Panc1 (cell line): ENCODE measurements at regions not wholly inside any gene's neighbourhood (a gene's known extent, or its start where the extent isn't known, plus 50 kb on each side); places are given as distances from the start of the nearest gene placed in this dataset.

Experiments
- ATAC-seq: fragments of 200-7000 bp; cut with Tn5 transposase; 2 replicates; pipeline ENCODE4 v1.9.1; 2020; ENCODE audit warnings: mild to moderate bottlenecking, moderate library complexity
- BruUV-seq: library from RNA; stranded (reverse); fragments of 400-500 nt; replicated peaks from 2 replicates; lab custom pipeline; 2021; lab: Mats Ljungman, UMichigan
- CTCF ChIA-PET: fragments of 300-600 bp; sonication (Branson Sonifier 250); formaldehyde crosslinking; loops from one replicate; lab custom pipeline; 2022; ENCODE audit warnings: antibody characterized with exemption; lab: Charles Lee
- POLR2A ChIA-PET: fragments of 300-600 bp; sonication (Branson Sonifier 250); formaldehyde crosslinking; loops from one replicate; lab custom pipeline; 2022; ENCODE audit warnings: antibody characterized with exemption; lab: Charles Lee
- DNase-seq: peaks from one replicate; pipeline ENCODE4 v3.0.0-alpha.2; 2010; ENCODE audit warnings: low read depth, low spot score
- H3K27ac ChIP-seq: 2 replicates; pipeline ENCODE4 v1.5.1; 2011; ENCODE audit warnings: mild to moderate bottlenecking, low read length, inconsistent platforms
- H3K27me3 ChIP-seq: fragments of 200-500 bp; sonication (Bioruptor generic); 2 replicates; pipeline ENCODE4 v1.6.0; 2014; ENCODE audit warnings: low read length, inconsistent platforms; ENCODE audit not compliant: control insufficient read depth, insufficient read depth
- H3K36me3 ChIP-seq: fragments of 200-500 bp; sonication (Bioruptor generic); 2 replicates; pipeline ENCODE4 v1.5.1; 2014; ENCODE audit warnings: inconsistent platforms, mild to moderate bottlenecking, low read length, moderate library complexity; ENCODE audit not compliant: control insufficient read depth, insufficient read depth
- H3K4me1 ChIP-seq: 2 replicates; pipeline ENCODE4 v1.5.1; 2011; ENCODE audit warnings: inconsistent platforms, mild to moderate bottlenecking, low read length, moderate library complexity; ENCODE audit not compliant: control insufficient read depth, insufficient read depth
- H3K4me3 ChIP-seq, 2 experiments: 2 replicates each; pipeline ENCODE4 v1.5.1; 2011 to 2012; ENCODE audit warnings: low read depth in 2 of 2, low read length in 2 of 2, mild to moderate bottlenecking in 2 of 2, inconsistent platforms in 1 of 2, moderate library complexity in 1 of 2
- H3K9me3 ChIP-seq: fragments of 200-500 bp; sonication (Bioruptor generic); 2 replicates; pipeline ENCODE4 v1.5.1; 2014; ENCODE audit warnings: low read depth, mild to moderate bottlenecking, inconsistent platforms, low read length, moderate library complexity; ENCODE audit not compliant: control insufficient read depth, insufficient read depth
- CTCF ChIP-seq: fragments of 450-650 bp; IDR thresholded peaks from 2 replicates; pipeline ENCODE4 v1.5.1; 2017; ENCODE audit warnings: mild to moderate bottlenecking
- POLR2AphosphoS5 ChIP-seq: IDR thresholded peaks from 2 replicates; pipeline ENCODE4 v1.6.1; 2012; ENCODE audit warnings: mild to moderate bottlenecking, low read depth, low read length, moderate library complexity
- REST ChIP-seq, 2 experiments: IDR thresholded peaks; 2 replicates each; pipeline ENCODE4 v1.6.1; 2011 to 2012; ENCODE audit warnings: low read depth in 2 of 2, control low read depth in 1 of 2, low read length in 1 of 2, mild to moderate bottlenecking in 1 of 2, moderate library complexity in 1 of 2; ENCODE audit not compliant: insufficient read depth in 1 of 2
- SIN3A ChIP-seq: IDR thresholded peaks from 2 replicates; pipeline ENCODE4 v1.6.1; 2012; ENCODE audit warnings: low read depth, mild to moderate bottlenecking, low read length, moderate library complexity, borderline replicate concordance; ENCODE audit not compliant: insufficient read depth
- TCF7L2 ChIP-seq: IDR thresholded peaks from 2 replicates; pipeline ENCODE4 v1.6.1; 2011; ENCODE audit warnings: mild to moderate bottlenecking, low read depth, low read length, inconsistent platforms
- in situ Hi-C: cut with HindIII; loops from 2 replicates; pipeline ENCODE4 v1.10.0; 2016; ENCODE audit warnings: low sequenced_read_pairs, low pct_unique_long_range_greater_than_20kb
- intact Hi-C: fragments of 100-400 bp; cut with micrococcal nuclease; formaldehyde crosslinking; loops from one replicate; pipeline ENCODE4 v1.10.0; 2022; ENCODE audit not compliant: unreplicated experiment

- intact Hi-C loops: no loop called here
- Histone ChIP-seq H3K4me1 (no peaks in the 10 kb centered on the region), H3K9me3 (no peaks in the 10 kb centered on the region), H3K27me3 (no peaks in the 10 kb centered on the region), H3K27ac (no peak overlapping the region), H3K36me3 (no peaks in the 10 kb centered on the region), H3K4me3 (no peak overlapping the region)
- no peak for TF ChIP-seq SIN3A
- no peak for TF ChIP-seq REST (IDR thresholded peaks at IDR 0.05; ENCODE audit: insufficient read depth in 1 of 2, low read depth in 2 of 2, low read length in 1 of 2)
- TF ChIP-seq TCF7L2: no peak
- TF ChIP-seq CTCF: no peak
- no peak for TF ChIP-seq POLR2AphosphoS5
- ChIA-PET CTCF (no interaction called here), POLR2A (no interaction called here)
- DNase-seq (no peak), ATAC-seq (no peak)
- in situ Hi-C loops: no loop called here
- BruUV-seq: no TSS peak
Observed at GRCh38 chr3:162141272-162141791, 644.7 kb downstream of the OTOL1 start.

- Histone ChIP-seq H3K4me1 (no peaks in the 10 kb centered on the region), H3K36me3 (no peaks in the 10 kb centered on the region), H3K4me3 (no peak overlapping the region), H3K27me3 (no peaks in the 10 kb centered on the region), H3K27ac (no peak overlapping the region), H3K9me3 (no peaks in the 10 kb centered on the region)
- in situ Hi-C loops: no loop called here
- POLR2A ChIA-PET: no interaction called here
- DNase-seq: no peak
- CTCF ChIA-PET: no interaction called here
- no peak for ATAC-seq
- no TSS peak for BruUV-seq
- TF ChIP-seq SIN3A: no peak
- TF ChIP-seq CTCF: no peak
- no peak for TF ChIP-seq TCF7L2
- TF ChIP-seq REST (IDR thresholded peaks at IDR 0.05; ENCODE audit: insufficient read depth in 1 of 2, low read depth in 2 of 2, low read length in 1 of 2): no peak
- no peak for TF ChIP-seq POLR2AphosphoS5
- intact Hi-C loops: no loop called here
Observed at GRCh38 chr3:162142511-162142910, 645.9 kb downstream of the OTOL1 start.
